ENCODE measurements at regions not wholly inside any gene's neighbourhood (a gene's known extent, or its start where the extent isn't known, plus 50 kb on each side); places are given as distances from the start of the nearest gene placed in this dataset.

DNA sequence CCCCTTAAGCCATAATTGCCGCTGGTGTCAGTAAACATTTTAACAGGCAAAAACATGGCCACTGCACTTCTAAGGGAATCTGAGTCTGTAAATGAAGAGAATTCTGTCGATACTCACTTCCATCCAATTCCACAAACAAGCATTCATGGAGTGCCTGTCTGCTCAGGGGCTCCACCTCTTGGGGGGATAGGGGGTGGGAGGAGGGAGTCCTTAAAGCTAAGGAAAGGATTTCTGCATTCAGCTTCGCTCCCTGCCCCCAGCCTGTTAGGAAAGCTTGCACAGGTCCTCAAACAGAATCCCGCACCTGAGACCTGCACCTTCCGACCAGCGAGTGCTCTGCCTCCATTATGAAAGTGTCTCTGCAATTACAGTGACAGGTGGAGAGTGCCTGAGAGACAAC lies 130.2 kb upstream of the KIT start:
- Mint-ChIP-seq H3K27me3 (ENCODE audit: low read depth) (peaks cover 13% of the 10 kb centered on the region), H3K27ac (ENCODE audit: unreplicated experiment) (no peak overlapping the region), H3K36me3 (ENCODE audit: low read depth) (no peaks in the 10 kb centered on the region), H3K4me1 (no peaks in the 10 kb centered on the region), H3K9me3 (peaks cover 4% of the 10 kb centered on the region), H3K4me3 (no peak overlapping the region)
- no peak for DNase-seq (ENCODE audit: low read depth, low spot score)
- TF ChIP-seq CTCF (conservative IDR thresholded peaks at IDR 0.05), result no peak

DNA sequence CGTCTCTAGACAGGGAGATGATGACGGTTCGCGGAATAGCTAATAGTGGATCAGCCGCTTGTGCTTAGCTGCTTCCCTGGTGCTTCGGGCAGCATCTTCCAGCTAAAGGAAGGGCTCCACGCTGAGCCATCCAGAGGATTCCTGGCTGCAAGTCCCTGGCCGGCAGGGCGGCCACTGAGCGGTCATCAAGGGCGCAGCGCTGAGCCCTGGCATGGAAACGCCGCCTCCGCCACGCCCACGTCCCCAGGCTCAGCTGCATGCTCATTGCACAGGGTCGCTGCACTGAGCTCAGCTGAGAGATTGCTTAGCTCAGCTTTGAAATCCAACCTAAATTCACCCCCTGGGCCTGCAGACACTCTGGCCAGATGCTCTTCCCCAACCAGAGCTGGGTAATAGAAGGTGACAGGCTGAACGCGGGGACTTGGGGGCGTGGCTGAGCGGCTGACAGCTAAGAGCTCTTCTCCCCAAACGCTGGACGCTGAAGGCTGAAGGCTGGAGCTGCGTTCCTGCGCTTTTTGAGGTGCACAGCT lies 118.2 kb upstream of the KIT start:
- H3K27me3 Mint-ChIP-seq (ENCODE audit: low read depth), result peaks cover 2% of the 10 kb centered on the region
- H3K9me3 Mint-ChIP-seq, result no peaks in the 10 kb centered on the region
- peak overlapping the region; percentile 80 for H3K4me3 Mint-ChIP-seq
- peaks cover 33% of the 10 kb centered on the region for H3K4me1 Mint-ChIP-seq
- H3K36me3 Mint-ChIP-seq (ENCODE audit: low read depth), result no peaks in the 10 kb centered on the region
- peak; percentile 69 for DNase-seq (ENCODE audit: low read depth, low spot score)
- peak; percentile 28 for TF ChIP-seq CTCF (conservative IDR thresholded peaks at IDR 0.05)
- peak overlapping the region; percentile 76 for H3K27ac Mint-ChIP-seq (ENCODE audit: unreplicated experiment)

DNA sequence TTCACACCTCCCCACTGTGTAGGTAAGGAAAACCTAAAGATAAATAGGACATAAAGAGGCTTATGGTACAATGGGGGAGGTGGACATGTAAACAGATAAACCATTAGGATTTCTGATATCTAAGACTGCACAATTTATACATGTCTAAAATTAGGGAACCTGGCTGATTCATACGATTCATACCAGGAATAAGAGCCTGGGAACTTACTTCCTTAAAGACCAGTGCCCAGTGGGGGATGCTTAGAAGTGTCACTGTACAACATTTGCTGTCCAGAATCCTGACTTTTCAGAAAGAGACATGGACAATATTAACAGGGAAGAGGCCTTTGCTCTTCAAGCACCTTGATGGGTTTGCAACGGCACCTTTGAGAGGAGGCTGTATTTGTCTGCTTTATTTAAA lies 116.8 kb upstream of the KIT start:
- Mint-ChIP-seq H3K9me3 (no peaks in the 10 kb centered on the region), H3K4me3 (peak overlapping the region; percentile 28), H3K4me1 (peaks cover 33% of the 10 kb centered on the region), H3K27me3 (ENCODE audit: low read depth) (peaks cover 2% of the 10 kb centered on the region), H3K36me3 (ENCODE audit: low read depth) (no peaks in the 10 kb centered on the region), H3K27ac (ENCODE audit: unreplicated experiment) (no peak overlapping the region)
- DNase-seq (ENCODE audit: low read depth, low spot score), result no peak
- TF ChIP-seq CTCF (conservative IDR thresholded peaks at IDR 0.05), result no peak

GRCh38 chr4:54541426-54542118 lies 116.2 kb upstream of the KIT start:
- no peak for TF ChIP-seq CTCF (conservative IDR thresholded peaks at IDR 0.05)
- H3K9me3 Mint-ChIP-seq, result no peaks in the 10 kb centered on the region
- peaks cover 33% of the 10 kb centered on the region for H3K4me1 Mint-ChIP-seq
- no peak overlapping the region for H3K4me3 Mint-ChIP-seq
- H3K27ac Mint-ChIP-seq (ENCODE audit: unreplicated experiment), result peak overlapping the region; percentile 72
- peaks cover 2% of the 10 kb centered on the region for H3K27me3 Mint-ChIP-seq (ENCODE audit: low read depth)
- DNase-seq (ENCODE audit: low read depth, low spot score), result no peak
- no peaks in the 10 kb centered on the region for H3K36me3 Mint-ChIP-seq (ENCODE audit: low read depth)

GRCh38 chr4:54542119-54542438 lies 115.7 kb upstream of the KIT start:
- H3K9me3 Mint-ChIP-seq, result no peaks in the 10 kb centered on the region
- H3K4me1 Mint-ChIP-seq, result peaks cover 33% of the 10 kb centered on the region
- peaks cover 2% of the 10 kb centered on the region for H3K27me3 Mint-ChIP-seq (ENCODE audit: low read depth)
- H3K36me3 Mint-ChIP-seq (ENCODE audit: low read depth), result no peaks in the 10 kb centered on the region
- H3K27ac Mint-ChIP-seq (ENCODE audit: unreplicated experiment), result no peak overlapping the region
- TF ChIP-seq CTCF (conservative IDR thresholded peaks at IDR 0.05), result no peak
- DNase-seq (ENCODE audit: low read depth, low spot score), result no peak
- no peak overlapping the region for H3K4me3 Mint-ChIP-seq
